T-helper 1 cell treated with Interleukin-12 subunit alpha and Interleukin-12 subunit beta and Interleukin-4 antibody, amounts not matched to agents 30 ng/mL and 1 ng/mL, for 36 hours (primary cell): ENCODE measurements at regions not wholly inside any gene's neighbourhood (a gene's known extent, or its start where the extent isn't known, plus 50 kb on each side); places are given as distances from the start of the nearest gene placed in this dataset.
"Not testable (repeated sequence)": the region's sequence is repeated elsewhere in the genome, so short reads cannot be mapped to it uniquely, and the experiment has no call there.

Experiments used
- intact Hi-C: fragments of 100-400 bp; cut with micrococcal nuclease; formaldehyde crosslinking; loops from one replicate; pipeline ENCODE4 v1.15.1; 2024

- intact Hi-C loops = no loop called here
These were observed 121.6 kb upstream of the LIFR start for GRCh38 chr5:38678076-38678475.

GRCh38 chr5:38678697-38679096, 122.3 kb upstream of the LIFR start:
- intact Hi-C loops = not testable (repeated sequence)

GRCh38 chr5:38680094-38680825, 123.8 kb upstream of the LIFR start:
- intact Hi-C loops = no loop called here

GRCh38 chr5:38681029-38681706, 124.7 kb upstream of the LIFR start:
- intact Hi-C loops = no loop called here

- intact Hi-C loops = no loop called here
These were observed 125.5 kb upstream of the LIFR start for GRCh38 chr5:38681966-38682365.

GRCh38 chr5:38686658-38687057, 130.2 kb upstream of the LIFR start:
- intact Hi-C loops = no loop called here

GRCh38 chr5:38692346-38692745, 135.9 kb upstream of the LIFR start:
- intact Hi-C loops = no loop called here

DNA sequence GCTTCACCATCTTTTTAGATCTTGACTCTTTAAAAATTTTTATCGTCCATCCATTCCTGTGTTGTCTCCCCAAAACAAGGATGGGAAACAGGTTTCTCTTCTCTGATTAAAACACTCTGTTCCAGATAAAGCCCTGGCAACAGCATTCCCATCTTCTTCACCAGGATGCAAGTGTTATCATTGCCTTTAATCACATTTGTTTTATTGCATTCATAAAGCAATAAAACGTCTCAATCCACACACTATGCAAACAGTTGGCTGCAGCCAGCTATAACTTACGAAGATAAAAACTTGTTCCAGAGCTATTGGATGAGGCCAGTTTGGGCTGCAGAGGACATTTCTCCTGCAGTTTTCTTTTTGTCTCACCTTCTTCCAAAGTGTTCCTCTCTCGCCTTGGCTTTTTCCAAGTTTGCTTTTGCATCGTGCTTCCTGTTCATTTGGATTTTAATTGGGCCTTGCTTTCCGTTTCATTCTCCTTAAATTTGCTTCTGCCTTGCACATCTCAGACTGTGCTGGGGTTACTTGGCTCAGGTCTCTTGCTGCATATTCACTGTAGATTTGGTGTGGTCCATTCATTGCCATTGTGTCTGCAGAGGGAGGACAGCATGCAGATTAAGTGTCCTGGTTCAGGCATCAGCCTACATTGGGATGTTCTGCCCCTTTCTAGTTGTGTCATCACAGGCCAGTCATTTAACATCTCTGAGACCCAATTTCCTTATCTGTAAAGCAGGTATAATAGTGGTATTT, 136.5 kb upstream of the LIFR start:
- intact Hi-C loops = no loop called here

DNA sequence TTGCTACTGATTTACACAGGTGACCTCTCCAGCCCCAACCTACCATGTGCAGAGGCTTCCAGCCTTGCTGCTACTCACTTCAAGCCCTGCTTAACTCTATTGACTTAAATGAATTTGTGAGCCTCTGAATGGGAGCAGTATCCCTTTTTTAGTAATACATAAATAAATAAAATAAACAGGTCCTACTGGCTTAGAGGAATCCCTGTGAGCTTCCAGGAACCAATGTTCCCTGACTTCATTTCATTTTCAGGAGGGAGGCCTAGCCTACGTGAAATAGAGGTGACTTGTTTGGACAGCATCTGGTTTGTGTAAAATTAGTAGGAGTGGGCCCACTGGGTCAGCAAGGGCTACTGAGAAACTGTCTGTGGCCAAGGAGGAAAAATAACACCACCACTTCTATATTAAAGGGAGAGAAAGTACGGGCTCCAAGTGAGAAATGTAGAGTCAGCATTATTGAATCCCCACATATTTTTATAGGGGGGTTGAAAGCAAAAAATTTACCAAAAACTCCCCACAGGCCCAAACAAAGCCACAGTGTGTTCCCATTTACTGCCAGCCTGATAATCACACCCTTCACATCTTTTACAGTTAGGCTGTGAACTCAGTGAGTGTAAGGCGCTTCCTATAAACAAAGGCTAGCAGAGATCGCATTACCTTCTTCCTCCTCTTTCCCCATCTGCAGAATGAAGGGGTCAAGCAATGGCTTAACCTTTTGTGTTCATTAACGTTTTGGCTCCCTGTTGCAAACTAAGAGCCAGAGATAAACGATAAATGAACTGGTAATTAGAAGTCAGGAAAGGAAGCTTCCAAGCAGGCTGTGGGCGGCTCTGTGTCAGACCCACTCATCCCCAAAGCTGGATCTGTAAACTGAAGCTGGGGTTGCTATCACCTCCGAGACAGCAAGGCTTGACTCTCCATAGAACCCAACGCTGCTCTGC, 138.8 kb upstream of the LIFR start:
- intact Hi-C loops = no loop called here

DNA sequence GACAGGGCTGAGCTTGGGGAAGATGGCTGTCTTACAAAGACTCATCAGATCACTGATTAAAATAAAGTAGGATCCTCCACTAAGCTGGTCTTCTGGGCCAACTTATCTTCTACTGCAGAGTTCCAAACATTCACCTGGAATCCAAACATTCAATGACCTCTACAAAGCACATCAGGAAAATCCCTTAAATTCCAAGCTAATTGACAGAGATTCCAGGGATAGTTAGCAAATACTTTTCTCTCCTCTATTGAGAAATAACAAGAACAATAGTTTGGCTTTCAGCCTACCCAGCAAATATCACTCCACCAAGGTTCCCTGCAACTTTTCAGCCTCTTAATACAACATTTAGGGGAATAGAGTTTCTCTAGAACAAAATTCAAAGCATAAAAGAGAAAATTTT, 140.6 kb upstream of the LIFR start:
- intact Hi-C loops = no loop called here

GRCh38 chr5:38705529-38705928, 140.3 kb upstream of the OSMR start:
- intact Hi-C loops = not testable (repeated sequence)

DNA sequence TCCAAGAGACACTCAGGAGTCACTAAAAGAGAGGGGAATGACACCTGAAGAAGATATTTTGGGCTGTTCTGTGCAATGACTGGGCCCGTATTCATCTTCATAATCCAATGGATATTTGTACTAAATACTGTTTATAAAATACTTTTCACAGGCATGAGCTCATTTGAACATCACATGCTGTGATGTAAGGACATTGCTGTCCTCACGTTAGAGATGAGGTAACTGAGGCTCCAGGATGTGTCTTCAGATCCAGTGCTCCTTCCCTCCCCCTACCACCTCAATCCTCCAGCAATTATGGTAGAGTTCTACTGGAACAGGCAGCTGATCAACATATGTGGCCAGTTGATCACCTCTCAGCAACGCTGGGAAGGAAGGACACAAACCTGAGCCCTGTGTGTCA, 139.4 kb upstream of the OSMR start:
- intact Hi-C loops = no loop called here

DNA sequence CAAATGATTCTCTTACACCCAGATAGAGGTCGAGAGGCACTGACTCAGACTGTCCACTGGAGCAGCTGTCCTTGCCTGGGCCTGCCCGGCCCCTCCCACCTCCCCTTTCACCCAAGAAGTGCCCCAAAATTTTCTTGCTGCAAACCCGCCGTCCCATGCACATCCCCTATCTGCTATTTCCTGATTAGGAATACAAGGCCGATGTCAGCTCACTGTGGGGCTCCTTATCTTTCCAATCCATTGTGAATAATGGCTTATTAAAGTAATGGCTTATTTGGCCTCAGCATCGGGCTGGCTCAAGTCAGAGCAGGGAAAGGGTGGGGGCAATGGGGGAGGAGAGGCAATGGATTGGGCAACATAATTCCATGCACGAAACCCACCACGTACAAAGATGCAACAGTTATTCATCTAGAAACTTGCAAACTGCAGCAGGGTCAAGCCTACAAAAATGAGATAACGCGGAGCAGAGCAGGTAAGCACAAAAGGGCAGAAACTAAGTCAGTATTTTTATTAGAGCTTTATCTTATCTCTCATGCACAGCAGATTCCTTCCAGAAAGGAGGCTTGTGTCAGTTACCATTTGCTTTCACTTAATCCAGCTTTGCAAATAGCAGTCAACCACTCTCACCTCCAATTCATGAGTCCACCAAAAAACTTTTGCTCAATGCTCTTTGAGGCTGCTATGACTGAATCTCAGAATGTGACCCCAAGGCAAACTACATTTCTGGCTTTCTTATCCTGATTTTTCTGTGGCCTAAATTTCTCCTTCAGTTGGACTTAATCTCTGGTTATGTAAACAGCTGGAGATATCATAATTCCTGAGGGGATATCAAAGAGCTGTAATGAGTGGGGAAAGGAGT, 138.2 kb upstream of the OSMR start:
- intact Hi-C loops = no loop called here

DNA sequence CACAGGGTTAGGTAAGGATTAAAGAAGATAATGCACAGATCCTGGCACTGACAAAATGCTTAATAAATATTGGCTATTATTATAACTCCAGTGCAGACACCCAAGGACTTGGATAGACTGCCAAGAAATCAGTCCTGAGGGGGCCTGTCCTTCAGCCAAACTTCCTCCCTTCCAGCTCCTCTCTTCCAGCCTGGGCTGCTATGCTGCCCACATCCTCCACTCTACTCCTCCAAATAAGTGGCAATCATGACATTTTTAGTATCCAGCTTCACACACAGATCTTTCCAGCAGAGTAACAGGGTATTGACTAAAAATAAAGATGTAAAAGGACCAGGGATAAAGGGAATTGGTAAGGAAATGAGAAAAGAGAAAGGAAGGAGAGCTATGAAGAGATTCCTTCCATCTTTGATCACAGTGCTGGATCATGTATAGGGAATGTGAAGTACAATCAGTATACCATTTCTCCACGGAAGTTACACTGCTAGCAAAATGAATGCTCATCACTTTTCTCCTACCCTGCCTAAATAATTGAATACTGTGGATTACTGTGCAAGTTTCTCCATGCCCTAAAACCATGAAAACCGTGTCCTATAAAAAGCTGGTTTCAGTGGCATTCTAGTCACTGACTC, 136.0 kb upstream of the OSMR start:
- intact Hi-C loops = no loop called here

GRCh38 chr5:38710627-38711026, 135.2 kb upstream of the OSMR start:
- intact Hi-C loops = no loop called here

GRCh38 chr5:38712391-38712790, 133.4 kb upstream of the OSMR start:
- intact Hi-C loops = no loop called here

GRCh38 chr5:38714240-38714639, 131.6 kb upstream of the OSMR start:
- intact Hi-C loops = no loop called here

- intact Hi-C loops = no loop called here
These were observed 131.0 kb upstream of the OSMR start for GRCh38 chr5:38714703-38715355.

- intact Hi-C loops = no loop called here
These were observed 130.1 kb upstream of the OSMR start for GRCh38 chr5:38715696-38716095.
